Body of pancreas (tissue), 4 donors: ENCODE measurements at regions not wholly inside any gene's neighbourhood (a gene's known extent, or its start where the extent isn't known, plus 50 kb on each side); places are given as distances from the start of the nearest gene placed in this dataset.

ENCODE experiments used
- POLR2A ChIP-seq, 3 donors: fragments of 450-650 bp; IDR thresholded peaks; one replicate each; pipeline ENCODE4 v1.6.1; 2016; ENCODE audit warnings: antibody characterized with exemption in 3 of 3, mild to moderate bottlenecking in 2 of 3
- TF ChIP-seq, protein P1 (sequence below), 7 experiments: fragments of 450-650 bp in 4 of 7; fragments of 200-600 bp in 3 of 7; sonication (generic) in 3 of 7; IDR thresholded peaks; one replicate each; pipeline ENCODE4 v1.5.1; 2016 to 2019; ENCODE audit warnings: antibody characterized with exemption in 7 of 7

- TF ChIP-seq, protein P1, sequence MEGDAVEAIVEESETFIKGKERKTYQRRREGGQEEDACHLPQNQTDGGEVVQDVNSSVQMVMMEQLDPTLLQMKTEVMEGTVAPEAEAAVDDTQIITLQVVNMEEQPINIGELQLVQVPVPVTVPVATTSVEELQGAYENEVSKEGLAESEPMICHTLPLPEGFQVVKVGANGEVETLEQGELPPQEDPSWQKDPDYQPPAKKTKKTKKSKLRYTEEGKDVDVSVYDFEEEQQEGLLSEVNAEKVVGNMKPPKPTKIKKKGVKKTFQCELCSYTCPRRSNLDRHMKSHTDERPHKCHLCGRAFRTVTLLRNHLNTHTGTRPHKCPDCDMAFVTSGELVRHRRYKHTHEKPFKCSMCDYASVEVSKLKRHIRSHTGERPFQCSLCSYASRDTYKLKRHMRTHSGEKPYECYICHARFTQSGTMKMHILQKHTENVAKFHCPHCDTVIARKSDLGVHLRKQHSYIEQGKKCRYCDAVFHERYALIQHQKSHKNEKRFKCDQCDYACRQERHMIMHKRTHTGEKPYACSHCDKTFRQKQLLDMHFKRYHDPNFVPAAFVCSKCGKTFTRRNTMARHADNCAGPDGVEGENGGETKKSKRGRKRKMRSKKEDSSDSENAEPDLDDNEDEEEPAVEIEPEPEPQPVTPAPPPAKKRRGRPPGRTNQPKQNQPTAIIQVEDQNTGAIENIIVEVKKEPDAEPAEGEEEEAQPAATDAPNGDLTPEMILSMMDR (IDR thresholded peaks at IDR 0.05): no peak
- TF ChIP-seq POLR2A (IDR thresholded peaks at IDR 0.05): no peak
Measured at GRCh38 chrX:134180601-134181274, 56.2 kb upstream of the CCDC160 start.
